ENCODE measurements at regions not wholly inside any gene's neighbourhood (a gene's known extent, or its start where the extent isn't known, plus 50 kb on each side); places are given as distances from the start of the nearest gene placed in this dataset.

- TF ChIP-seq EZH2phosphoT487 (IDR thresholded peaks at IDR 0.05; ENCODE audit: borderline replicate concordance) (no peak), CTCF (conservative IDR thresholded peaks at IDR 0.05; ENCODE audit: low read length) (no peak)
- no peak overlapping the region for H3K4me3 ChIP-seq (ENCODE audit: low read length, poor library complexity, severe bottlenecking)
- H3K9ac ChIP-seq (ENCODE audit: low read depth, low read length, poor library complexity, severe bottlenecking) = no peak overlapping the region
- H3K79me2 ChIP-seq (ENCODE audit: insufficient read depth, low read length) = no peaks in the 10 kb centered on the region
- no peak overlapping the region for H3K4me2 ChIP-seq (ENCODE audit: low read depth, low read length, poor library complexity, severe bottlenecking)
- no peaks in the 10 kb centered on the region for H3K4me1 ChIP-seq (ENCODE audit: insufficient read depth, low read length, poor library complexity, severe bottlenecking)
- H2AFZ ChIP-seq (ENCODE audit: low read length) = no peak overlapping the region
- no peaks in the 10 kb centered on the region for H4K20me1 ChIP-seq (ENCODE audit: insufficient read depth, low read length, poor library complexity, severe bottlenecking)
- no peaks in the 10 kb centered on the region for H3F3A ChIP-seq (ENCODE audit: low read depth)
- no peaks in the 10 kb centered on the region for H3K9me3 ChIP-seq (ENCODE audit: insufficient read depth, low read depth, low read length)
- H3K27me3 ChIP-seq (ENCODE audit: insufficient read depth, low read length, poor library complexity, severe bottlenecking) = no peaks in the 10 kb centered on the region
- H3K9me2 ChIP-seq (replicated peaks; ENCODE audit: low read depth, low read length) = no peaks in the 10 kb centered on the region
- no peaks in the 10 kb centered on the region for H3K36me3 ChIP-seq (ENCODE audit: insufficient read depth, low read length)
Observed at GRCh38 chr13:84487752-84488151, 605.5 kb upstream of the SLITRK1 start.

GRCh38 chr13:84481958-84482357, 599.7 kb upstream of the SLITRK1 start:
- no peak overlapping the region for H3K4me2 ChIP-seq (ENCODE audit: low read depth, low read length, poor library complexity, severe bottlenecking)
- TF ChIP-seq EZH2phosphoT487 (IDR thresholded peaks at IDR 0.05; ENCODE audit: borderline replicate concordance) (no peak), CTCF (conservative IDR thresholded peaks at IDR 0.05; ENCODE audit: low read length) (no peak)
- H3K9me2 ChIP-seq (replicated peaks; ENCODE audit: low read depth, low read length) = no peaks in the 10 kb centered on the region
- H2AFZ ChIP-seq (ENCODE audit: low read length) = no peak overlapping the region
- no peaks in the 10 kb centered on the region for H3K4me1 ChIP-seq (ENCODE audit: insufficient read depth, low read length, poor library complexity, severe bottlenecking)
- no peaks in the 10 kb centered on the region for H3K79me2 ChIP-seq (ENCODE audit: insufficient read depth, low read length)
- H3K9me3 ChIP-seq (ENCODE audit: insufficient read depth, low read depth, low read length) = no peaks in the 10 kb centered on the region
- H3F3A ChIP-seq (ENCODE audit: low read depth) = no peaks in the 10 kb centered on the region
- no peaks in the 10 kb centered on the region for H4K20me1 ChIP-seq (ENCODE audit: insufficient read depth, low read length, poor library complexity, severe bottlenecking)
- no peak overlapping the region for H3K4me3 ChIP-seq (ENCODE audit: low read length, poor library complexity, severe bottlenecking)
- no peak overlapping the region for H3K9ac ChIP-seq (ENCODE audit: low read depth, low read length, poor library complexity, severe bottlenecking)
- H3K36me3 ChIP-seq (ENCODE audit: insufficient read depth, low read length) = no peaks in the 10 kb centered on the region
- H3K27me3 ChIP-seq (ENCODE audit: insufficient read depth, low read length, poor library complexity, severe bottlenecking) = no peaks in the 10 kb centered on the region

GRCh38 chr13:84479656-84480055, 597.4 kb upstream of the SLITRK1 start:
- Histone ChIP-seq H3K27me3 (ENCODE audit: insufficient read depth, low read length, poor library complexity, severe bottlenecking) (no peaks in the 10 kb centered on the region), H3K79me2 (ENCODE audit: insufficient read depth, low read length) (no peaks in the 10 kb centered on the region), H3F3A (ENCODE audit: low read depth) (no peaks in the 10 kb centered on the region), H3K36me3 (ENCODE audit: insufficient read depth, low read length) (no peaks in the 10 kb centered on the region), H3K9me3 (ENCODE audit: insufficient read depth, low read depth, low read length) (no peaks in the 10 kb centered on the region), H2AFZ (ENCODE audit: low read length) (no peak overlapping the region), H3K4me2 (ENCODE audit: low read depth, low read length, poor library complexity, severe bottlenecking) (no peak overlapping the region), H3K9me2 (replicated peaks; ENCODE audit: low read depth, low read length) (no peaks in the 10 kb centered on the region), H3K4me1 (ENCODE audit: insufficient read depth, low read length, poor library complexity, severe bottlenecking) (no peaks in the 10 kb centered on the region), H4K20me1 (ENCODE audit: insufficient read depth, low read length, poor library complexity, severe bottlenecking) (no peaks in the 10 kb centered on the region), H3K4me3 (ENCODE audit: low read length, poor library complexity, severe bottlenecking) (no peak overlapping the region), H3K9ac (ENCODE audit: low read depth, low read length, poor library complexity, severe bottlenecking) (no peak overlapping the region)
- TF ChIP-seq CTCF (conservative IDR thresholded peaks at IDR 0.05; ENCODE audit: low read length) (no peak), EZH2phosphoT487 (IDR thresholded peaks at IDR 0.05; ENCODE audit: borderline replicate concordance) (no peak)
